Keratinocyte (primary cell): ENCODE measurements at regions not wholly inside any gene's neighbourhood (a gene's known extent, or its start where the extent isn't known, plus 50 kb on each side); places are given as distances from the start of the nearest gene placed in this dataset.

Experiments used
- DNase-seq: peaks from one replicate; pipeline ENCODE4 v3.0.0-alpha.2; 2011; ENCODE audit warnings: low read depth, missing footprints, low spot score
- FAIRE-seq: peaks from 2 replicates; lab custom pipeline; 2011; peaks lifted over from hg19 to GRCh38; lab: Jason Lieb, UNC
- H2AFZ ChIP-seq: 2 replicates; pipeline ENCODE4 v1.6.0; 2012; ENCODE audit warnings: low read length, control low read depth, inconsistent platforms; ENCODE audit not compliant: control insufficient read depth
- H3K27ac ChIP-seq: 2 replicates; pipeline ENCODE4 v1.5.1; 2011; ENCODE audit warnings: low read length; ENCODE audit not compliant: control insufficient read depth, insufficient read depth
- H3K27me3 ChIP-seq: 3 replicates; pipeline ENCODE4 v1.6.0; 2011; ENCODE audit warnings: low read length; ENCODE audit not compliant: control insufficient read depth, insufficient read depth; ENCODE audit errors: extremely low read depth
- H3K36me3 ChIP-seq, 2 experiments: 2 replicates in 1 of 2; 3 replicates in 1 of 2; pipeline ENCODE4 v1.5.1; 2011; ENCODE audit warnings: low read length in 2 of 2, mild to moderate bottlenecking in 1 of 2; ENCODE audit not compliant: control insufficient read depth in 2 of 2, insufficient read depth in 2 of 2; ENCODE audit errors: extremely low read depth in 1 of 2
- H3K4me1 ChIP-seq: 3 replicates; pipeline ENCODE4 v1.5.1; 2011; ENCODE audit warnings: low read length; ENCODE audit not compliant: control insufficient read depth, insufficient read depth; ENCODE audit errors: extremely low read depth
- H3K4me2 ChIP-seq: 3 replicates; pipeline ENCODE4 v1.6.0; 2011; ENCODE audit warnings: low read depth, low read length; ENCODE audit not compliant: control insufficient read depth, insufficient read depth; ENCODE audit errors: extremely low read depth
- H3K4me3 ChIP-seq, 3 experiments: fragments of 200-600 bp in 1 of 3; sonication (generic) in 1 of 3; 2 replicates in 2 of 3; 3 replicates in 1 of 3; pipeline ENCODE4 v1.5.1; 2011 to 2016; ENCODE audit warnings: low read length in 3 of 3, mild to moderate bottlenecking in 3 of 3, control low read depth in 2 of 3, inconsistent platforms in 1 of 3, low read depth in 1 of 3, mixed read lengths in 1 of 3, mixed run types in 1 of 3, moderate library complexity in 1 of 3; ENCODE audit not compliant: control insufficient read depth in 2 of 3, insufficient read depth in 2 of 3; ENCODE audit errors: extremely low read depth in 1 of 3
- H3K79me2 ChIP-seq: 2 replicates; pipeline ENCODE4 v1.6.0; 2012; ENCODE audit warnings: low read length; ENCODE audit not compliant: control insufficient read depth, insufficient read depth
- H3K9ac ChIP-seq: 3 replicates; pipeline ENCODE4 v1.6.0; 2011; ENCODE audit warnings: low read length; ENCODE audit not compliant: control insufficient read depth, insufficient read depth; ENCODE audit errors: extremely low read depth
- H3K9me1 ChIP-seq: 3 replicates; pipeline ENCODE4 v1.6.0; 2011; ENCODE audit warnings: low read length; ENCODE audit not compliant: control insufficient read depth, insufficient read depth; ENCODE audit errors: extremely low read depth
- H3K9me3 ChIP-seq: 2 replicates; pipeline ENCODE4 v1.5.1; 2012; ENCODE audit warnings: low read depth, low read length; ENCODE audit not compliant: control insufficient read depth
- H4K20me1 ChIP-seq: 3 replicates; pipeline ENCODE4 v1.6.0; 2011; ENCODE audit warnings: low read length; ENCODE audit not compliant: control insufficient read depth, insufficient read depth; ENCODE audit errors: extremely low read depth
- EZH2 ChIP-seq: IDR thresholded peaks from one replicate; pipeline ENCODE4 v1.6.1; 2012; ENCODE audit warnings: inconsistent platforms, mild to moderate bottlenecking, low read length, moderate library complexity
- dilution Hi-C: fragments of 300-500 bp; cut with MboI; formaldehyde crosslinking; loops from one replicate; pipeline ENCODE4 v1.7.0; 2020; ENCODE audit warnings: low sequenced_read_pairs; ENCODE audit not compliant: extremely low pct_ligation_motif_present
- TF ChIP-seq, protein P1 (sequence below), 3 experiments: IDR thresholded peaks in 1 of 3; conservative IDR thresholded peaks in 1 of 3; optimal IDR thresholded peaks in 1 of 3; 2 replicates in 2 of 3; 3 replicates in 1 of 3; pipeline versions ENCODE3 to v1.5.1; 2011; ENCODE audit warnings: low read length in 3 of 3, mild to moderate bottlenecking in 3 of 3, moderate library complexity in 2 of 3, control low read depth in 1 of 3, inconsistent platforms in 1 of 3; ENCODE audit not compliant: insufficient read depth in 2 of 3; ENCODE audit errors: extremely low read depth in 1 of 3

DNA sequence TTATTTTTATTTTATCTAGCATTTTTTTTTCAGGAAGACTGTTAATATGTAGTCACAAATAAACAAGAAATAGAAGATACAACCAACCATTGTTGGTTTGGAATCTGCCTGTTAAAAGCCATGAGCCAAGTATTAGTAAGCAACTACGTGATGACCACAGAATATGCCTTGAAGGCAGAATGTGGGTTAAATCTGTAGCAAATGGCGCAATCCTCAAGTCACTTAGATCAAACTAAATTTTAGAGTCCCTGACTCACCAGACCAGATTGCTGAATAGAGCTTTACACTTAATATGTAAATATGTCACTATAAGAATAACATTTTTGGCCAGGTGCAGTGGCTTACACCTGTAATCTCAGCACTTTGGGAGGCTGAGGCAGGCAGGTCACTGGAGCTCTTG, 800.1 kb upstream of the CITED2 start:
- Histone ChIP-seq H3K27me3 (no peaks in the 10 kb centered on the region), H3K4me2 (no peak overlapping the region), H3K9me3 (no peaks in the 10 kb centered on the region), H3K79me2 (no peaks in the 10 kb centered on the region), H4K20me1 (no peaks in the 10 kb centered on the region), H3K9ac (no peak overlapping the region), H3K27ac (no peak overlapping the region), H3K4me3 (no peak overlapping the region), H3K4me1 (peaks cover 7% of the 10 kb centered on the region), H2AFZ (no peak overlapping the region), H3K36me3 (no peaks in the 10 kb centered on the region), H3K9me1 (no peaks in the 10 kb centered on the region)
- FAIRE-seq (peak; percentile 89), DNase-seq (peak; percentile 89)
- TF ChIP-seq, protein P1, sequence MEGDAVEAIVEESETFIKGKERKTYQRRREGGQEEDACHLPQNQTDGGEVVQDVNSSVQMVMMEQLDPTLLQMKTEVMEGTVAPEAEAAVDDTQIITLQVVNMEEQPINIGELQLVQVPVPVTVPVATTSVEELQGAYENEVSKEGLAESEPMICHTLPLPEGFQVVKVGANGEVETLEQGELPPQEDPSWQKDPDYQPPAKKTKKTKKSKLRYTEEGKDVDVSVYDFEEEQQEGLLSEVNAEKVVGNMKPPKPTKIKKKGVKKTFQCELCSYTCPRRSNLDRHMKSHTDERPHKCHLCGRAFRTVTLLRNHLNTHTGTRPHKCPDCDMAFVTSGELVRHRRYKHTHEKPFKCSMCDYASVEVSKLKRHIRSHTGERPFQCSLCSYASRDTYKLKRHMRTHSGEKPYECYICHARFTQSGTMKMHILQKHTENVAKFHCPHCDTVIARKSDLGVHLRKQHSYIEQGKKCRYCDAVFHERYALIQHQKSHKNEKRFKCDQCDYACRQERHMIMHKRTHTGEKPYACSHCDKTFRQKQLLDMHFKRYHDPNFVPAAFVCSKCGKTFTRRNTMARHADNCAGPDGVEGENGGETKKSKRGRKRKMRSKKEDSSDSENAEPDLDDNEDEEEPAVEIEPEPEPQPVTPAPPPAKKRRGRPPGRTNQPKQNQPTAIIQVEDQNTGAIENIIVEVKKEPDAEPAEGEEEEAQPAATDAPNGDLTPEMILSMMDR (optimal IDR thresholded peaks at IDR 0.05 in 1 of 3, IDR thresholded peaks at IDR 0.05 in 1 of 3, conservative IDR thresholded peaks at IDR 0.05 in 1 of 3; ENCODE audit: extremely low read depth in 1 of 3, insufficient read depth in 2 of 3, low read length in 3 of 3), result no peak
- no peak for TF ChIP-seq EZH2
- dilution Hi-C loops, result no loop called here

GRCh38 chr6:140168365-140168764, 793.9 kb upstream of the CITED2 start:
- no peaks in the 10 kb centered on the region for H3K9me1 ChIP-seq
- no peak overlapping the region for H3K9ac ChIP-seq
- no peak for FAIRE-seq
- H3K4me3 ChIP-seq, result no peak overlapping the region
- no peak overlapping the region for H3K4me2 ChIP-seq
- no peaks in the 10 kb centered on the region for H3K27me3 ChIP-seq
- H3K36me3 ChIP-seq, result no peaks in the 10 kb centered on the region
- dilution Hi-C loops, result no loop called here
- no peaks in the 10 kb centered on the region for H3K9me3 ChIP-seq
- TF ChIP-seq, protein P1 (optimal IDR thresholded peaks at IDR 0.05 in 1 of 3, IDR thresholded peaks at IDR 0.05 in 1 of 3, conservative IDR thresholded peaks at IDR 0.05 in 1 of 3; ENCODE audit: extremely low read depth in 1 of 3, insufficient read depth in 2 of 3, low read length in 3 of 3), result no peak
- no peak for TF ChIP-seq EZH2
- H4K20me1 ChIP-seq, result no peaks in the 10 kb centered on the region
- no peak overlapping the region for H2AFZ ChIP-seq
- no peaks in the 10 kb centered on the region for H3K4me1 ChIP-seq
- H3K79me2 ChIP-seq, result no peaks in the 10 kb centered on the region
- DNase-seq, result no peak
- no peak overlapping the region for H3K27ac ChIP-seq
